Lower leg skin (tissue), 4 donors: ENCODE measurements at regions not wholly inside any gene's neighbourhood (a gene's known extent, or its start where the extent isn't known, plus 50 kb on each side); places are given as distances from the start of the nearest gene placed in this dataset.

ENCODE experiments used
- DNase-seq, 2 donors: peaks; one replicate each; pipeline ENCODE4 v3.0.0-alpha.2; 2019; ENCODE audit warnings: low spot score in 2 of 2
- H3K4me3 ChIP-seq: fragments of 200-600 bp; sonication (generic); 2 replicates; pipeline ENCODE4 v1.5.1; 2017; ENCODE audit warnings: mild to moderate bottlenecking, low read depth; ENCODE audit not compliant: poor library complexity, severe bottlenecking
- CTCF ChIP-seq, 3 donors: fragments of 450-650 bp; IDR thresholded peaks; one replicate each; pipeline ENCODE4 v1.5.1; 2016; ENCODE audit warnings: antibody characterized with exemption in 3 of 3, mild to moderate bottlenecking in 3 of 3, moderate library complexity in 2 of 3
- POLR2A ChIP-seq, 2 donors: fragments of 450-650 bp; IDR thresholded peaks; one replicate each; pipeline ENCODE4 v1.6.1; 2016 to 2017; ENCODE audit warnings: antibody characterized with exemption in 2 of 2, mild to moderate bottlenecking in 1 of 2, moderate library complexity in 1 of 2
- WGBS, 2 donors: methylation state at CpG; one replicate each; pipeline ENCODE4 v1.1.5; 2018; 5-methylcytosine and 5-hydroxymethylcytosine counted together
- intact Hi-C: fragments of 100-400 bp; cut with DNase I; formaldehyde crosslinking; loops from one replicate; pipeline ENCODE4 v1.15.0; 2023; ENCODE audit warnings: low total_unique reads

DNA sequence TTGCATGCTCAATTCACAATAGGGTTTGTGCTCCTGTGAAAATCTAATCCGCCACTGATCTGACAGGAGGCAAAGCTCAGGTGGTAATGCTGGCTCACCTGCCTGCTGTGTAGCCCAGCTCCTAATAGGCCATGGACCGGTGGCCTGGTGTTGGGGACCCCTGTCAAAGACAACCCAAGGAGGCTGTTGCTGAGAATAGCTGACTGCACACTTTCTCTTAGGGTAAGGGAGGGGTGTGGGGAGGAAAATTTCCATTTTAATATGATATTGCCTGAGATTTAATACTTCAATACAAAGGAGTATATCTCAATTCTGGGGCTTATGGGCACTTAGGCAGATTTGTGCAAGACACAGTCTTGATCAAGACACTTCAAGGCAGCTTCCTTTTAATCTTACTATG, 105.8 kb downstream of the ALDH8A1 start:
- WGBS, 2 donors = 94 to 100% methylated on average over 2 of the region's 2 CpGs
- no peak for TF ChIP-seq POLR2A (IDR thresholded peaks at IDR 0.05)
- no peak for TF ChIP-seq CTCF (IDR thresholded peaks at IDR 0.05)
- H3K4me3 ChIP-seq = no peak overlapping the region
- intact Hi-C loops = no loop called here
- no peak for DNase-seq

DNA sequence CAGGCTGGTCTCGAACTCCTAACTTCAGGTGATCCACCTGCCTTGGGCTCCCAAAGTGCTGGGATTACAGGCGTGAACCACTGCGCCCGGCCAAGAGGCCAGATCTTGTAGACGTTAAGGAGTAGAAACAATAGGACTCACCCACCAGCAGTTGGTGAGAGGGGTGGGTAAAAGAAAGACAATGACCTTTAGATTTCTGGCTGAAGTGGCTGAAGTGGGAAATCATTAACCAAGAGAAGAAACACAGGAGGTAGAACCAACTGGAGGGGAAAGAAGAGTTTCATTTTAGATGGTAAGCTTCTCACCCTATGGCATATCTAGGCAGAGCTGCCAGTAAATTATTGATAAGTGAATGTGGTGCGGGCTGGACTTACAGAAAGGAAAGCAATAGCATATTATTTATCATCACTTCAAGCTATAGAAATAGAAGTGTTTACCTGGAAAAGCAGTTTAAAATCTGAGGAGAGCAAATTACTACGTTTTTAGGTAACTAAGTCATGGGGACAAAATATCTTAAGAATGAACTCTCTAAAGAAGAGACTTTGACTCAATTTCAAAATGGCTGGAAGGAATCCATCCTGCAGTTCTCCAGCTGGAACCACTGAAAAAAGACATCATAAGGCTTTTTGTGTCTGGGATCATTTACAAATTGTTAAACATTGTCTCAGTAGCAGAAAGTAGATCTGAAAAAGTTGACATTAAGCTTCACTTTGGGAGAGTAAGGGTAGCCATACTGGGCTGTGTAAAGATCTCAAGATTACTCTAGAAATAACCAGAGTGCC, 109.6 kb downstream of the ALDH8A1 start:
- TF ChIP-seq CTCF (IDR thresholded peaks at IDR 0.05) (no peak), POLR2A (IDR thresholded peaks at IDR 0.05) (no peak)
- H3K4me3 ChIP-seq = no peak overlapping the region
- intact Hi-C loops = no loop called here
- WGBS, 2 donors = 81 to 89% methylated on average over 7 of the region's 7 CpGs
- no peak for DNase-seq

DNA sequence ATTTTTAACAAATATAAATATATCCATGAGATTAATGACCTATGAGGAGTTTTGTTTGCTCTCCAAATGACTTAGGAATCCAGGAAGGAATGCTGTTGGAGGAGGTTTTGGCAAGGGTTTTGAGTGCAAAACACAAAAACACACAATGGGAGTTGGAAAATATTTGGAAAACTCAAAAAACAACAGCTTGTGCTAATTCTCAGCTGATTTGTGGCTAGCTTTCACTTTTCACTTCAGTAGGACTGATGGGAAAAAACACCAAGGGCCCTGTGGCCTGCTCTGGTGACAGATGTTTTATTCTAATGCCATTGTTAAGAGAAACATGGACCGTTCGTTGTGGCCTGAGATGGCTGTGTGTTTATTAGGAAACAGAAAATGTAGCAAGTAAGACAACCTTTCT, 113.9 kb downstream of the ALDH8A1 start:
- WGBS, 2 donors = 49 to 50% methylated on average over 2 of the region's 2 CpGs
- TF ChIP-seq POLR2A (IDR thresholded peaks at IDR 0.05) (no peak), CTCF (IDR thresholded peaks at IDR 0.05) (no peak)
- intact Hi-C loops = no loop called here
- no peak overlapping the region for H3K4me3 ChIP-seq
- DNase-seq = no peak

DNA sequence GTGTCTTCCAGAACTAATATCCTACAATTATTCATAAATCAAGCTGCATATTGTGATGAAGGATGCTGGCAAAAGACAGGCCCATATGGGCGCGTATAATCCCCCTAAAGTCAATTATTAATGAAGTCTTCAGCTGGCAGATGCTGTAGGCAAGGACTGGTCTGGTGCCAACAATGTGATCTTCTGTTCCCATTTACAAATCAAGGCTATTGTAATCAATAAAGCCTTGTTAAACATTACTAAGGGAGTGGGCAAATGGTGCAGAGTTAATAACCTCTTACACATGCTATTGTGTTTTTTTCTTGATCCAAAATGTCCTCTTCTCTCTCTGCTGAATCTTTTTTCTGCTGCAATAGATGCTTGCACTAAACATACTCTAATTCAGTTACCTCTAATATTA, 119.0 kb downstream of the ALDH8A1 start:
- intact Hi-C loops = no loop called here
- no peak overlapping the region for H3K4me3 ChIP-seq
- 63 to 78% methylated on average over 2 of the region's 2 CpGs for WGBS, 2 donors
- TF ChIP-seq POLR2A (IDR thresholded peaks at IDR 0.05) = no peak
- no peak for TF ChIP-seq CTCF (IDR thresholded peaks at IDR 0.05)
- no peak for DNase-seq

DNA sequence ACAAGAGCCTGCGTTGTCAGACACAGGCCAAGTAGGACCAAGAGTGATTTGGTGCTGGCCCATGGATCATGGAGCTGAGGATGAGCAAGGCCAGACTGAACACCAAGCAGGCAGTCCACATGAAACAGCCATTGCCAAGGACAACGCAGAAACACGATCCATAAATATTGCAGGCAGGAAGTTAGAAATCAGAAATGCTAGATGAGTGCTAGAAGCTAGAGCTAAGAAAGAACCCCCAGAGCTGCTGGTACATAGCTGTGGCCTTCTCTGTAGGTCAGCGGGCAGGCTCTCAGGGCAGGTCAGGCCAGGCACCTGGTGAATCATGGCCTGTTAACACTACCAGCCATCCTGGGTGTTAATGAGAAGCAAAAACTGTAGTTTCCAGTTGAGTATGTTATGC, 119.7 kb downstream of the ALDH8A1 start:
- no peak for DNase-seq
- 79 to 81% methylated on average over 4 of the region's 4 CpGs for WGBS, 2 donors
- TF ChIP-seq CTCF (IDR thresholded peaks at IDR 0.05) (no peak), POLR2A (IDR thresholded peaks at IDR 0.05) (no peak)
- intact Hi-C loops = no loop called here
- H3K4me3 ChIP-seq = no peak overlapping the region

- intact Hi-C loops = loop anchor here (5.0 kb wide), 2 partner anchors 656 to 671 kb away; no protein-coding TSS in a partner anchor
- no peak for DNase-seq
- no peak overlapping the region for H3K4me3 ChIP-seq
- no peak for TF ChIP-seq POLR2A (IDR thresholded peaks at IDR 0.05)
- TF ChIP-seq CTCF (IDR thresholded peaks at IDR 0.05) = no peak
- 94 to 95% methylated on average over 5 of the region's 5 CpGs for WGBS, 2 donors
Measured at GRCh38 chr6:134828641-134829040, 121.3 kb downstream of the ALDH8A1 start.
